Keratinocyte (primary cell): ENCODE measurements at regions not wholly inside any gene's neighbourhood (a gene's known extent, or its start where the extent isn't known, plus 50 kb on each side); places are given as distances from the start of the nearest gene placed in this dataset.

Experiments
- EZH2 ChIP-seq: IDR thresholded peaks from one replicate; pipeline ENCODE4 v1.6.1; 2012; ENCODE audit warnings: inconsistent platforms, mild to moderate bottlenecking, low read length, moderate library complexity
- TF ChIP-seq, protein P1 (sequence below), 3 experiments: IDR thresholded peaks in 1 of 3; conservative IDR thresholded peaks in 1 of 3; optimal IDR thresholded peaks in 1 of 3; 2 replicates in 2 of 3; 3 replicates in 1 of 3; pipeline versions ENCODE3 to v1.5.1; 2011; ENCODE audit warnings: low read length in 3 of 3, mild to moderate bottlenecking in 3 of 3, moderate library complexity in 2 of 3, control low read depth in 1 of 3, inconsistent platforms in 1 of 3; ENCODE audit not compliant: insufficient read depth in 2 of 3; ENCODE audit errors: extremely low read depth in 1 of 3

DNA sequence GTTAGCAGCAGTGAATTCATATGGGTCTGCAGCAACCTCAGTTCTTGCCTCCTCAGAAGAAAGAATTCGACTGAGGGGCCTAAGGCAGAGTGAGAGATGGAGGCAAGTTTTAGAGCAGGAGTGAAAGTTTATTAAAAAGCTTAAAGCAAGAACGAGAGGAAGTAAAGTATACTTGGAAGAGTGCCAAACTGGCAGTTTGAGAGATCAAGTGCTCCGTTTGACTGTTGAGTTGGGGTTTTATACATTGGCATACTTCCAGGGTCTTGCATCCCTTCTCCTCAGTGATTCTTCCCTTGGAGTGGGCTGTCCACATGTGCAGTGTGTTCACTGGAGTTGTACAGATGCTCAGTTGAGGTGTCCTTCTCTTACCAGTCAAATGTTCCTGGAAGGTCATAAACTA, 203.6 kb downstream of the SPATA31D1 start:
- TF ChIP-seq, protein P1, sequence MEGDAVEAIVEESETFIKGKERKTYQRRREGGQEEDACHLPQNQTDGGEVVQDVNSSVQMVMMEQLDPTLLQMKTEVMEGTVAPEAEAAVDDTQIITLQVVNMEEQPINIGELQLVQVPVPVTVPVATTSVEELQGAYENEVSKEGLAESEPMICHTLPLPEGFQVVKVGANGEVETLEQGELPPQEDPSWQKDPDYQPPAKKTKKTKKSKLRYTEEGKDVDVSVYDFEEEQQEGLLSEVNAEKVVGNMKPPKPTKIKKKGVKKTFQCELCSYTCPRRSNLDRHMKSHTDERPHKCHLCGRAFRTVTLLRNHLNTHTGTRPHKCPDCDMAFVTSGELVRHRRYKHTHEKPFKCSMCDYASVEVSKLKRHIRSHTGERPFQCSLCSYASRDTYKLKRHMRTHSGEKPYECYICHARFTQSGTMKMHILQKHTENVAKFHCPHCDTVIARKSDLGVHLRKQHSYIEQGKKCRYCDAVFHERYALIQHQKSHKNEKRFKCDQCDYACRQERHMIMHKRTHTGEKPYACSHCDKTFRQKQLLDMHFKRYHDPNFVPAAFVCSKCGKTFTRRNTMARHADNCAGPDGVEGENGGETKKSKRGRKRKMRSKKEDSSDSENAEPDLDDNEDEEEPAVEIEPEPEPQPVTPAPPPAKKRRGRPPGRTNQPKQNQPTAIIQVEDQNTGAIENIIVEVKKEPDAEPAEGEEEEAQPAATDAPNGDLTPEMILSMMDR (optimal IDR thresholded peaks at IDR 0.05 in 1 of 3, IDR thresholded peaks at IDR 0.05 in 1 of 3, conservative IDR thresholded peaks at IDR 0.05 in 1 of 3; ENCODE audit: extremely low read depth in 1 of 3, insufficient read depth in 2 of 3, low read length in 3 of 3), result no peak
- no peak for TF ChIP-seq EZH2
